GM20000 (cell line): ENCODE measurements at regions not wholly inside any gene's neighbourhood (a gene's known extent, or its start where the extent isn't known, plus 50 kb on each side); places are given as distances from the start of the nearest gene placed in this dataset.

Experiments used
- DNase-seq: peaks from one replicate; pipeline ENCODE4 v3.0.0; 2012; ENCODE audit warnings: low spot score
- TF ChIP-seq, protein P1 (sequence below): IDR thresholded peaks from 2 replicates; pipeline ENCODE4 v1.5.1; 2012; ENCODE audit warnings: mild to moderate bottlenecking, control low read depth; ENCODE audit errors: extremely low read depth, missing control alignments

DNA sequence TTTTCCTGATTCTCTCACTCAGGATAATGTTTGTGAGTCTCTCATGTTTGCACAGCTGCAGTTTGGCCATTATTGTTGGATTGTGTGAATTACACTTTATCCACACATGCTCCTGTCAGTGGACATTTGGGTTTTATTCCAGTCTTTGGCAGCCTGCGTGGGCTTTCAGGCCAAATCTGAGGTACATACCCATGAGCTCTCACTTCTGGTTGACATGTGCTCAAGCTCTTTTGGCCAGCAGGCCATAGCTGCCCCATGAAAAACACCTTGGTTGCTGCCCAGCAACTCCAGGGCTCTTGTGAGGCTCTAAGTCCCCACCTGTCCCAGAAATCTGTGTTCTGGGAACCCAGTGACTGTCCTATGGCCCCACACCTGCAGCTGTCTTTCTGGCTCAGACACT, 124.5 kb upstream of the GALNT2 start:
- TF ChIP-seq, protein P1, sequence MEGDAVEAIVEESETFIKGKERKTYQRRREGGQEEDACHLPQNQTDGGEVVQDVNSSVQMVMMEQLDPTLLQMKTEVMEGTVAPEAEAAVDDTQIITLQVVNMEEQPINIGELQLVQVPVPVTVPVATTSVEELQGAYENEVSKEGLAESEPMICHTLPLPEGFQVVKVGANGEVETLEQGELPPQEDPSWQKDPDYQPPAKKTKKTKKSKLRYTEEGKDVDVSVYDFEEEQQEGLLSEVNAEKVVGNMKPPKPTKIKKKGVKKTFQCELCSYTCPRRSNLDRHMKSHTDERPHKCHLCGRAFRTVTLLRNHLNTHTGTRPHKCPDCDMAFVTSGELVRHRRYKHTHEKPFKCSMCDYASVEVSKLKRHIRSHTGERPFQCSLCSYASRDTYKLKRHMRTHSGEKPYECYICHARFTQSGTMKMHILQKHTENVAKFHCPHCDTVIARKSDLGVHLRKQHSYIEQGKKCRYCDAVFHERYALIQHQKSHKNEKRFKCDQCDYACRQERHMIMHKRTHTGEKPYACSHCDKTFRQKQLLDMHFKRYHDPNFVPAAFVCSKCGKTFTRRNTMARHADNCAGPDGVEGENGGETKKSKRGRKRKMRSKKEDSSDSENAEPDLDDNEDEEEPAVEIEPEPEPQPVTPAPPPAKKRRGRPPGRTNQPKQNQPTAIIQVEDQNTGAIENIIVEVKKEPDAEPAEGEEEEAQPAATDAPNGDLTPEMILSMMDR = no peak
- no peak for DNase-seq

DNA sequence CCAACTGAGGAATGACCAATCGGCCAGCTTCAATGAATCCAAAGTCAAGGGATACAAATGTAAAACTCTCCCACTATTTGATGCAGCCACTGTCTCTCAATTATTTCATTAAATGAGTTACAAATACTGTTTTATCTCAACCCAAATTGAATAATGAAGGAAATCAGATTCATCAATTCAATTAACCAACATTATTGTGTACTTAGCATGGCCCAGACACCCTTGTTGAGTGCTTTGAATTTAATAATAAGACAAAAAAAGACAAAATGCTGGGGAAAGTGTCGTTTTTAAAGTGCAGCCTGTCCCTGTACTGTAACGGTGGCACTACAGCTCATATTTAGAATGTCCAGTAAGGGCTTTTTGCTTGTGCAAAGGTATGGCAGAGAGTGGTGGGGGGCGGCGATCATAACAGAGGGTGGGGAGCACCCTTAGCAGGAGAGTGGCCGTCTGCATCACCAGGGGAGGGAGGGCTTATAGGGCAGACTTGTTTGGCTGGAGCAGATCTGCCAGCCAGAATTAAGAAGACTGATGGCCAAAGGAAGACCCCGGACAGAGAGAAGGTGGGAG, 123.8 kb upstream of the GALNT2 start:
- DNase-seq = no peak
- TF ChIP-seq, protein P1 = no peak

DNA sequence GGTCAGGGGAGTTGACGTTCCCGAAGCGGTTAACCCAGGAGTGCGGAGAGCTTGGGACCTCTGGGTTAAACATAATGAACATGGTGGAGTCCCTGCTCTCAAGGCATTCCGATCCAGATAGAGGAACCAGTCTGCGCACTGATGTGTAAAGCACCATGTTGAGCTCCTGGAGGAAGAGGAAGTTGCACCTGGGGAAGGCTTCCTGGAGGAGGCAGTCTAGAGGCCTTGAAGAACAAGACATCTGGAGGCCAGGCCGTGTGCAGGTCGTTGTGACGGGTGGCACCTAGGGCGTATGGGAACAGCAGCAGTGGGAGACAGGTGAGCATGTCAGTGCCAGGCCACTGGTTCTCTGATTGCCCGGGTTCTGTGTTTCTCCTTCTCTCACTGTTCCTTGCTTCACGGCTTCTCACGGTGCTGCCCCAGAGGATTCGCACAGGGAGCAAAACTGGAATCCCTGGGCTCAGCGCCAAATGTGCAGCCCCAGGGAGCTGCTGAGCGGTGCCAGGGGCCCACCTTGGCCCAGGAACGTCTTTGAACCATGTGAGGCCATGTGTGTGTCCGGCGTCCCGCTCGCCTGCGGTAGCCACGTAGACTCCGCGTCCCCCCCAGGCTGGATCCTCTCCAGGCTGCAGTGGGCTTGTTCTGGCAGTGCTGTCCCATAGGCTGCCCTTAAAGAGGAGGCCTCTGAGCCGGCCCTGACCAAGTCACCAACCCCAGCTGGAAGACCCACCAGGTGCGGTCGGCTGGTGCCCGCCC, 122.9 kb upstream of the GALNT2 start:
- no peak for DNase-seq
- TF ChIP-seq, protein P1 = no peak

DNA sequence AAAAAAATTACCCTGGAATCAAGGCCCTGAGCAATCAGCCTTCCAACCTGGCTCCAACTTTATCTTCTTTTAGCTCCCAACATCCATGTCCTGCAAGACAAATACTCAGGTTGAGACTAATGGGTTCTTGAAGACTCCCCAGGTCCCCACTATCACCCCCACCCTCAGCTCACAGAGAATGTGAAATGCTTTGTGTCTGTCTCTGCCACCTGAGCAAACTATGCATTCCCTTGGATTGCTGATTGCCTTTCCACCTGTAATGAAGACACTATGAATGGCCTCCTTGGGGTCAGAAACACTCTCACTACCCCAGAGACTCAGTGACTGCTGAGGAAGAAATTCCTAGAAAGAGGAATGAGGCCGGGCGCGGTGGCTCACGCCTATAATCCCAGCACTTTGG, 121.2 kb upstream of the GALNT2 start:
- no peak for DNase-seq
- TF ChIP-seq, protein P1 = no peak

DNA sequence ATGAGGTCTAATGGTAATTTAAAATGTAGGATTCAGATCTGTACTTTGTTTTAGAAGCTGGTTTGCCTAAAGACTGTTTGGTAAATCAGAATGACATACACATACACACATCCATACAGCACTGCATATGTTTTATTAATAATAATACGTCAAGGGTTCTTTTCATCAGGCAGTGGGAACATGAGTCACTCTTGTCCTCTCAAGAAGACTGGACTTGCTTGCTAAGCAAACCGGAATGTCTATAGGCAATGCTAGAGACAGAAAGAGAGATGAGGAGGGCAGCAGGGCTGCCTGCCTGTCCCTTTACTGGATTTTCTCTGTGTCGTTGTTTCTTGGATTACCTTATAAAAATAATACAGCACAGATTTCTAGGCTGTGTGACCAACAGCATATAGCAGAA, 119.1 kb upstream of the GALNT2 start:
- TF ChIP-seq, protein P1 = no peak
- no peak for DNase-seq

DNA sequence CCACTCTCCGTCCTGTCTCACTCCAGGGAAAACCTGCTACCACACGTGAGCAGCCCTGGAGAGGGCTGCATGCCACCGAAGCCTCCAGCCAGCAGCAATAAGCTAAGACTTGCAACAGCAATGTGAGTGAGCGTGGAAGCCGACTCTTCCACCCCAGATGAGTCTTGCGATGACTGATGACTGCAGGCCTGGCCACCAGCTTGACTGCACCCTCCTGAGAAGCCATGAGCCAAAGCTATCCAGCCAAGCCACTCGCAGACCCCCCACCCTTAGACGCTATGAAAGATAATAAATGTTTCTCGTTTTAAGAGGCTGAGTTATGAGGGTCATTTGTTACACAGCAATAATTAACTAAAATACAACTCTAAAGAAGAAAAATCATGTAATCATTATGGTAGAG, 118.6 kb upstream of the GALNT2 start:
- TF ChIP-seq, protein P1 = no peak
- DNase-seq = no peak

DNA sequence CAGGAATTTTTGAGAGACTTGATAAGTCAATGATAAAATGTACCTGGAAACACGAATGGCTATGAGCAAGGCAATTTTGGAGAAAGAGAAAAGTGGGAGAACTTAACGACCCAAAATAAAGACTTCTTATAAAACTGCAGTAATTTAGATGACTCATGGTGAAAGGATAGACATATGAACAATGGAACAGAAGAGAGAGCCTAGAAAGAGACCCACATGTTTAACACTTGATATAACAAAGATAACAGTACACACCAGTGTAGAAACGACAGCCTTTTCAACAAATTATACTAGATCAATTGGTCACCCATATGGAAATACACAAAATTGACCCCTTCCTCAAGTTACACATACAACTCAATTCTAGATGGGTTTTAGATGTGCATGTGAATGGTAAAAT, 117.5 kb upstream of the GALNT2 start:
- TF ChIP-seq, protein P1 = no peak

More for the DNA sequence above, 117.5 kb upstream of the GALNT2 start:
- DNase-seq = no peak
